ENCODE measurements at regions not wholly inside any gene's neighbourhood (a gene's known extent, or its start where the extent isn't known, plus 50 kb on each side); places are given as distances from the start of the nearest gene placed in this dataset.

DNA sequence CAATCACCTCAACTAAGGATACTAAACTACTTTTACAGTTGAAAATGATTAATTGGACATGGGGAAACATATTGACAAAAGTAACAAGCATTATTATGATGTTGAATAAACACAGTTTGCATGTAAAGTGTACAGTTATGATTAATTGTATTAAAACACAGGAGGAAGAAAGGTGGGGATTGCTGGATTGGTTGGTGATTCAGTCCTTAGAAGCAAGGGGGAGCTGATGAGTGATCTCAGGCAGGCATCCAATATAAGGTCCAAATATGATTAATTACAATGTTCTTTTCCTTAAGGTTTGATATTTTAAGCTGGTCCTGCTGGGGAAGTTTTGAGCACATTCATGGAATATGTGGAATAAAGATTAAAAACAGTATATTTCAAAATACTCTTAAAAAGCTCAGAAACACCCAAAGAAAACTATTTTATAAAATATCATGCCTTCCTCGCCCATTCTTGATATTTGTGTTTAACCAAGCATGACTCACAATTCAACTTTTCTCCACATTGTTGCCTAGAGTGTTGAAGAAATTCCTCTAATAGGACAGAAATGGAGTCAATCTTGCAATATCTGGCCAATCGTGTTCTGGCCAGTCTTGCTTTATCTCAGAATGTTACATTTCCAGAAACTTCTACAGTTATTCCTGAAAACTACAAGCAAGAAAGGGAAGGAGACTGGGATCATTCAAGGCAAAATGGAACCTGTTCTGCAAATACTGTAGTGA is 268.2 kb downstream of the RPIA start:
- TF ChIP-seq YY1 (IDR thresholded peaks at IDR 0.05; ENCODE audit: insufficient read depth, insufficient read length), result no peak
- TF ChIP-seq ZNF274 (IDR thresholded peaks at IDR 0.05; ENCODE audit: low read depth, low read length), result no peak

Data from NT2/D1 (cell line).